Colon (tissue), 2 donors: ENCODE measurements at regions not wholly inside any gene's neighbourhood (a gene's known extent, or its start where the extent isn't known, plus 50 kb on each side); places are given as distances from the start of the nearest gene placed in this dataset.

ENCODE experiments used
- FAIRE-seq: peaks from 2 replicates; lab custom pipeline; 2012; peaks lifted over from hg19 to GRCh38; lab: Jason Lieb, UNC
- donor health status: control.
- donor health status: control.

GRCh38 chr7:36010656-36011587, 142.1 kb upstream of the EEPD1 start:
- no peak for FAIRE-seq

- no peak for FAIRE-seq
Measured at GRCh38 chr7:36011588-36011965, 141.5 kb upstream of the EEPD1 start.

GRCh38 chr7:36013246-36014014, 139.6 kb upstream of the EEPD1 start:
- no peak for FAIRE-seq

DNA sequence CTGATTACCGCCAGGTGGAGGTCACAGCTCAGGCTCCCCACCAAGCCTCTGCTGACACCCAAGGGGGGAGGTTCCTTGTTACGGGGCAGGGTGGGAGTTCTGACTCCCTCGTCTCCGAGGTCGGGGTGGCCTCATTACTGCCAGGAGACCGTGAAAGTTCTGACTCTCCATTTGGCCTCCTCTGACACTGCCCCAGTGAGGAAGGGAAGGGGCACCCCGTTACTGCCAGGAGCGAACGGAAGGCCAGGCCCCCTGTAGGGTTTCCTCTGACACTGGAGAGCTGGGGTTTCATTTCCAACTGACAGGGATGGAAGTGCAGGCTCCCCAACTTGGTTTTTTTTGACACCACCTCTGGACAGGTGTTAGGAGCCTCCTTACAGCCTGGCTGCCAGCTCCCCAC, 138.1 kb upstream of the EEPD1 start:
- no peak for FAIRE-seq

GRCh38 chr7:36015733-36016132, 137.3 kb upstream of the EEPD1 start:
- no peak for FAIRE-seq

DNA sequence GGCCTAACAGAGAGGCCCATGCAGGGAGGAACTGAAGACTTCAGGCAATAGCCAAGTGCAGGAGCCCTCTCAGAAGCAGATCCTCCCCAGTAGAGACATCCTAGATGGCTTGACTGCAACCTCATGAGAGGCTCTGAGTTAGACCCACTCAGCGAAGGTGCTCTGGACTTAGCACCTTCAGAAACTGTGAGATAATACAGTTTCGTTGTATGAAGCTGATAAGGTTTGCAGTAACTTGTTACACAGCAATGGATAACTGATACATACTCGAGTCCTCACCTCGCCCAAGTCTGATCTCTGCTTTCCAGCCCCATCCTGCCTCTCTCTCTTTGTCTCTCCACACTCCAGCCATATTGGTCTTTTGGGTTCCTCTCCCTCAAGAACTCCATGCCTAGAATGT, 136.4 kb upstream of the EEPD1 start:
- no peak for FAIRE-seq

- no peak for FAIRE-seq
Measured at GRCh38 chr7:36017111-36017510, 135.9 kb upstream of the EEPD1 start.

- no peak for FAIRE-seq
Measured at GRCh38 chr7:36018816-36019484, 134.1 kb upstream of the EEPD1 start.

DNA sequence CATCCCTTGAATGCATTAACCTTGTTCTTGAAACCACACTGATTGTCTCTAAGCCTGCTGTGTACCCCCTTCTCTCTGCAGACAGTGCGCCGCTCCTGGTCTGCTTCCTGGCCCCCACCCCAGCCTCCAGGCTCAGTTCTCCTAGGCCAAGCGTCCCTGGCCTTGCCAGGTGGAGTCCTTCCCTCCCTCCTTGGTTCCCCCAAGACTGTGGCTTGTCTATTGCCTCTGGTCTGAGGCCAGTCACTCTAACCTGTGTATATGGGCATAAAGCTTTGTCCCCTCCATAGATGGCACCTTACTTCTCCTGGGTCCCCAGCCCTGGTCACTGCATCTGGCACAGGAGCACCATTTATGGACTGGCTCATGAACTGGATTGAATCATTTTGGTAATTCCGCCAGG, 133.5 kb upstream of the EEPD1 start:
- no peak for FAIRE-seq

GRCh38 chr7:36019980-36020379, 133.1 kb upstream of the EEPD1 start:
- FAIRE-seq, result no peak

GRCh38 chr7:36021367-36021766, 131.7 kb upstream of the EEPD1 start:
- FAIRE-seq, result no peak

DNA sequence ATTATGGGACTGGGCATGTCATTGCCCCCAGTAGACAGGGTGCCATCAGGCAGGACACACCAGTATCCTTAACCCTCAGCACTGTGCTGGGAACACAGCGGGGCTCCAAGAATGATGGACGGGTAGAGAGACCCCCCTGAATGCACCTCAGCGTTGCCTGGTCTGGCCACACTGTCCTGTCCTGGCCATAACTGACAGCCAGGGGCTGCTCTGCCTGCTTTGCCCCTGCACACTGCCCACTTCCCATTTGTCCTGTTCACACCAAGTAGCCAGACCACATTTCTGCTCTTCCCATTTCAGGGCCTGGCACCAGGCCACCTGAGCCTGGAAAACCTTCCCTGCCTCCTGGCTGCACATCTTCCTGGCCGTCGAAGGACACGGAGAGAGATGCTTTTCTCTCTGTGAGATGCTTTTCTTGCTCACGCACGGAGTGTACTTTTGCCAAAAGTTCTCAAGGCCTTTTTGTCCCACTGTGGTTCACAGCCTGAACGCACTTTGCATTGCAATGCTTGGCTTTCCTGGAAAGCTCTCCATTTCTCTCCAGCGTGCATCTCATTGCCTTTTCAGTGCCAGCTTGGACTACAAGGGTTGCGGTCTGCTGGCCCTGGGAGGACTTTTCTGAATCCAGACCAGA, 131.0 kb upstream of the EEPD1 start:
- no peak for FAIRE-seq

- FAIRE-seq, result no peak
Measured at GRCh38 chr7:36023033-36023560, 130.0 kb upstream of the EEPD1 start.

- FAIRE-seq, result no peak
Measured at GRCh38 chr7:36025190-36025589, 127.9 kb upstream of the EEPD1 start.

DNA sequence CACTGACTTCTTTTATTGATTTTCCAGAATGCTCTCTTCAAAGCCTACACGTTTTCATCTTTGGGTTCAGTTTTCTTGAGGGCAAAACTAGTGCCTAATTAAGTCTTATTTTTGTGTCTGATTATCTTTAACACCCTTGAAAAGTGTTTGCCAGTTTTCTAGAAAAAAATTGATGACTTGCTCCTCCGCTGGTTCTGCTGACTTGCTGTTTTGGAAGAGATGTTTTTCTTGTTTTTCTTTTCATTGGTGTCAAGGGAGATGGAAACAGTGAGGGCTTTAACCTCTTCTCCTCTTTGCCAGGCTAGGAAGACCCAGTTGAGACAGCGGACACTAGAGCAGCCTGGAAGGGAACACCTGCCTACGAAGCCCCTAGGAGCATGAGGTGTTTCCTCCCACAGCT, 123.7 kb upstream of the EEPD1 start:
- FAIRE-seq, result no peak

DNA sequence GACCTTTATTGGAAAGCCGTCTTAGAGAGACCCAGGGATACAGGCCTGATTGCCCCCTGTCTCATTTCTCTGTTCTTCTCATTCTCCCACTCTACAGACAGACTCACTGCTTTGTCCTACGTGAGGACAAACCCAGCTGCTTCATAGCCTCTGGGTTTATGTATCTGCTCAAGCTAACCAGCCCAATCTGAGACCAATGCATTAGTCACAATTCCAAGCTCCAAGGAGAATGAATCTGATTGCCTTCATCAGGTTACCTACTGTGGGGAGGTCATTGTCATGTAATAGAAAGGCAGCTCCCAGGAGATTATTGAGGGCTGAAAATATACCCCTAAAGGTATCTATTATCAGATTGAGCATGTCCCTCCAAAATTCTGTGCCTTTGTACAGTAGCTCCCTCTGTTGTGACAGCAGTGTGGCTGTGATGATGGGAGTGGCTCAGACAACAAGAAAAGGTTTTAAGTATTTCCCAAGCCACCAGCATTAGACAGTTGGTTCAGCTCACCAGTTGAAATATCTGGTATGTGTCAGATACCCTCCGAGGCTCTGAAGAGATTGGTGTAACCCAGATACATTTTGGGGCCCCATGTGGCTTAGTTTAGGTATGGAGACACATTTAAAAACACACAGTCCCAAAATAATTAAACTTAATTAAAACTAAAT, 123.1 kb upstream of the EEPD1 start:
- no peak for FAIRE-seq

DNA sequence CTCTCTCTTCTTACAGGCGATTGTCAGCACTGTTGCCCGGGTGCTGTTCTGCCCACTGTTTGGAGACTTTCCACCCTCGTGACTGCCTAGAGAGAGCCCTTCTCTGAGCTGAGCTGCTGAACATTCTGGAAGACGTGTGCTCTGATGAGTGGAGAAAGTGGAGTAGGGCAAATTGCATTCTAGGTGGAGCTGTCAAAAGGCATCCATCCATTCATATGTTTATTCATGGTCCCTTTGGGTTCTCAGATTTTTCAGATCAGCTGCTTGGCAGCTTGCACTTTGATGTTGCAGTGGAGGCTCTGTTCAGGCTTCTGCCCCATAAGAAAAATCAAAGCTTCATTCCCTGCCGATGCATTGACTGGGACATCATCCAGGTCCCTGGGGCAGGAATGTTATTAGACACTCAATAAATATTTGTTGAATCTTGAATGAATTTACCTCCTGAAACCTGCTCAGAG, 120.7 kb upstream of the EEPD1 start:
- FAIRE-seq, result no peak

DNA sequence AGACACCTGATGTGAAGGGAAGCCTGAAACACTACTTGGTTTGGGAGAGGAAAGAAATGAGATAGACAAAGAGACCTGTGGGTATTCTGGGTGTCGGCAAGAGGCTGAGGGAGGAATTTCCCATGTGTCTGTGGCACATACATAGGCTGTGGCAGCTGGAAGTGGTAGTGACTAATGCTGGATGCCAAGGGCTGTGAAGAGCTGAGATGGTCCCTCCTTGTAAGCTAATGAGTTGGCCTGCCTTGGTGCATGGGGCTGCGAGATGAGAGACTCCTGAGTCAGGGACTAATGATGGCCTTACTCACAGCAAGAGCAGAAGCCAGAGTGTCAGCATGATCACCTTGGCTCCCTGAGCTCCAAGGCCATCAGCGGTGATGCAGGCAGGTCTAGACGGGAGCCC, 119.0 kb upstream of the EEPD1 start:
- FAIRE-seq, result no peak

- FAIRE-seq, result no peak
Measured at GRCh38 chr7:36035186-36035585, 117.9 kb upstream of the EEPD1 start.

- FAIRE-seq, result no peak
Measured at GRCh38 chr7:36036590-36036989, 116.5 kb upstream of the EEPD1 start.

DNA sequence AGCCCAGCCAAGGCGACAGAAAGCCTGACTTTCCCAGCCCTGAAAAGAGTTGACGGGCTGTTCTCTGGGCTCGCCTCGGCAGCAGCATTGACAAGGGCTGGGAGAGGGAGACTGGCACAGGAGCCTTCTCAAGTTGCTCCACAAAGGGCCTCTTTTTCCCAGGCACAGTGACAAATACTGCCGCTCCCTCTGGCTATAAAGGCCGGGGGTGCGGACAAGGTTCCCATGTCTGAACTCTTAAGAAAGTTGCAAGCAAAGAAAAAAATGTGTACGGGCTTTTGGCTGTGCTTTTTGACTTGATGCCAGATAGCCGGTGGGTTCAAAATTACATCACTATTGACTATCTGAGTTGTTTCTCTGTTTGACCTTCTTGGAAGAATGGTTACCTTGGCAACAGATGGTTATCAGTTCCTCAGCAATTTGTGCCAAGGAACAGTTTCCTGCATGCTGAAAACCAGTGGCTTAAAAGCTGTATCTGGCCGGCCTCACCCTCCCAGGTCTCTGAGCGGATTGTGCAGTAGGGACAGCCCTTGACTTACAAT, 115.9 kb upstream of the EEPD1 start:
- no peak for FAIRE-seq
